ENCODE measurements at regions not wholly inside any gene's neighbourhood (a gene's known extent, or its start where the extent isn't known, plus 50 kb on each side); places are given as distances from the start of the nearest gene placed in this dataset.
"Not testable (repeated sequence)": the region's sequence is repeated elsewhere in the genome, so short reads cannot be mapped to it uniquely, and the experiment has no call there.

- no peak overlapping the region for H3K4me3 Mint-ChIP-seq
- no peak for DNase-seq (ENCODE audit: low spot score)
- no peak overlapping the region for H3K27ac Mint-ChIP-seq
- no peaks in the 10 kb centered on the region for H3K4me1 Mint-ChIP-seq (ENCODE audit: low read depth)
- no peaks in the 10 kb centered on the region for H3K36me3 Mint-ChIP-seq (ENCODE audit: low read depth)
- no peaks in the 10 kb centered on the region for H3K9me3 Mint-ChIP-seq
- no peaks in the 10 kb centered on the region for H3K27me3 Mint-ChIP-seq (ENCODE audit: low read depth)
Measured at GRCh38 chr6:37078814-37079213, 73.4 kb downstream of the FGD2 start.

- Mint-ChIP-seq H3K27me3 (ENCODE audit: low read depth) (no peaks in the 10 kb centered on the region), H3K27ac (no peak overlapping the region)
Measured at GRCh38 chr6:37081042-37081607, 75.7 kb downstream of the FGD2 start.

GRCh38 chr6:37082390-37083130, 77.1 kb downstream of the FGD2 start:
- H3K4me3 Mint-ChIP-seq: no peak overlapping the region
- no peaks in the 10 kb centered on the region for H3K27me3 Mint-ChIP-seq (ENCODE audit: low read depth)
- H3K9me3 Mint-ChIP-seq: no peaks in the 10 kb centered on the region
- H3K27ac Mint-ChIP-seq: no peak overlapping the region
- no peak for DNase-seq (ENCODE audit: low spot score)
- no peaks in the 10 kb centered on the region for H3K4me1 Mint-ChIP-seq (ENCODE audit: low read depth)
- H3K36me3 Mint-ChIP-seq (ENCODE audit: low read depth): no peaks in the 10 kb centered on the region

More at GRCh38 chr6:37081042-37081607, 75.7 kb downstream of the FGD2 start:
- Mint-ChIP-seq H3K4me1 (ENCODE audit: low read depth) (no peaks in the 10 kb centered on the region), H3K36me3 (ENCODE audit: low read depth) (no peaks in the 10 kb centered on the region), H3K4me3 (no peak overlapping the region), H3K9me3 (no peaks in the 10 kb centered on the region)
- DNase-seq (ENCODE audit: low spot score): no peak

- no peak overlapping the region for H3K27ac Mint-ChIP-seq
Measured at GRCh38 chr6:37083243-37084138, 78.0 kb downstream of the FGD2 start.

GRCh38 chr6:37084665-37085064, 79.2 kb downstream of the FGD2 start:
- H3K27ac Mint-ChIP-seq; H3K36me3 Mint-ChIP-seq (ENCODE audit: low read depth); H3K4me1 Mint-ChIP-seq (ENCODE audit: low read depth); H3K4me3 Mint-ChIP-seq; H3K27me3 Mint-ChIP-seq (ENCODE audit: low read depth); DNase-seq (ENCODE audit: low spot score); H3K9me3 Mint-ChIP-seq: not testable (repeated sequence)

More at GRCh38 chr6:37083243-37084138, 78.0 kb downstream of the FGD2 start:
- no peak overlapping the region for H3K4me3 Mint-ChIP-seq
- H3K36me3 Mint-ChIP-seq (ENCODE audit: low read depth): no peaks in the 10 kb centered on the region
- no peak for DNase-seq (ENCODE audit: low spot score)
- H3K9me3 Mint-ChIP-seq: no peaks in the 10 kb centered on the region
- no peaks in the 10 kb centered on the region for H3K27me3 Mint-ChIP-seq (ENCODE audit: low read depth)
- H3K4me1 Mint-ChIP-seq (ENCODE audit: low read depth): no peaks in the 10 kb centered on the region

- Mint-ChIP-seq H3K4me3 (no peak overlapping the region), H3K9me3 (no peaks in the 10 kb centered on the region), H3K27ac (no peak overlapping the region), H3K4me1 (ENCODE audit: low read depth) (peaks cover 2% of the 10 kb centered on the region), H3K36me3 (ENCODE audit: low read depth) (no peaks in the 10 kb centered on the region), H3K27me3 (ENCODE audit: low read depth) (no peaks in the 10 kb centered on the region)
- no peak for DNase-seq (ENCODE audit: low spot score)
Measured at GRCh38 chr6:37085198-37085597, 79.7 kb downstream of the FGD2 start.

- Mint-ChIP-seq H3K36me3 (ENCODE audit: low read depth) (no peaks in the 10 kb centered on the region), H3K27ac (no peak overlapping the region), H3K27me3 (ENCODE audit: low read depth) (no peaks in the 10 kb centered on the region), H3K4me1 (ENCODE audit: low read depth) (peaks cover 8% of the 10 kb centered on the region), H3K9me3 (no peaks in the 10 kb centered on the region), H3K4me3 (no peak overlapping the region)
- no peak for DNase-seq (ENCODE audit: low spot score)
Measured at GRCh38 chr6:37088897-37089296, 81.1 kb upstream of the PIM1 start.

- Mint-ChIP-seq H3K4me1 (ENCODE audit: low read depth) (peaks cover 14% of the 10 kb centered on the region), H3K36me3 (ENCODE audit: low read depth) (no peaks in the 10 kb centered on the region), H3K9me3 (no peaks in the 10 kb centered on the region), H3K4me3 (no peak overlapping the region), H3K27me3 (ENCODE audit: low read depth) (no peaks in the 10 kb centered on the region), H3K27ac (no peak overlapping the region)
- DNase-seq (ENCODE audit: low spot score): no peak
Measured at GRCh38 chr6:37089783-37090182, 80.2 kb upstream of the PIM1 start.

GRCh38 chr6:37091104-37091503, 78.8 kb upstream of the PIM1 start:
- H3K36me3 Mint-ChIP-seq (ENCODE audit: low read depth); H3K27ac Mint-ChIP-seq; H3K9me3 Mint-ChIP-seq; H3K4me3 Mint-ChIP-seq; DNase-seq (ENCODE audit: low spot score); H3K27me3 Mint-ChIP-seq (ENCODE audit: low read depth): not testable (repeated sequence)
- H3K4me1 Mint-ChIP-seq (ENCODE audit: low read depth): peaks cover 16% of the 10 kb centered on the region

- H3K4me1 Mint-ChIP-seq (ENCODE audit: low read depth): peaks cover 17% of the 10 kb centered on the region
- not testable (repeated sequence) for H3K27me3 Mint-ChIP-seq (ENCODE audit: low read depth); DNase-seq (ENCODE audit: low spot score); H3K9me3 Mint-ChIP-seq; H3K36me3 Mint-ChIP-seq (ENCODE audit: low read depth); H3K4me3 Mint-ChIP-seq; H3K27ac Mint-ChIP-seq
Measured at GRCh38 chr6:37091586-37091985, 78.4 kb upstream of the PIM1 start.

- H3K4me1 Mint-ChIP-seq (ENCODE audit: low read depth): peaks cover 17% of the 10 kb centered on the region
Measured at GRCh38 chr6:37092923-37093727, 76.8 kb upstream of the PIM1 start.

GRCh38 chr6:37093728-37094069, 76.3 kb upstream of the PIM1 start:
- H3K36me3 Mint-ChIP-seq (ENCODE audit: low read depth): no peaks in the 10 kb centered on the region
- no peaks in the 10 kb centered on the region for H3K27me3 Mint-ChIP-seq (ENCODE audit: low read depth)
- H3K4me3 Mint-ChIP-seq: no peak overlapping the region
- H3K27ac Mint-ChIP-seq: no peak overlapping the region
- H3K4me1 Mint-ChIP-seq (ENCODE audit: low read depth): peaks cover 17% of the 10 kb centered on the region
- no peak for DNase-seq (ENCODE audit: low spot score)
- no peaks in the 10 kb centered on the region for H3K9me3 Mint-ChIP-seq

More at GRCh38 chr6:37092923-37093727, 76.8 kb upstream of the PIM1 start:
- Mint-ChIP-seq H3K36me3 (ENCODE audit: low read depth) (no peaks in the 10 kb centered on the region), H3K27me3 (ENCODE audit: low read depth) (no peaks in the 10 kb centered on the region), H3K9me3 (no peaks in the 10 kb centered on the region), H3K4me3 (no peak overlapping the region), H3K27ac (no peak overlapping the region)
- DNase-seq (ENCODE audit: low spot score): no peak

- DNase-seq (ENCODE audit: low spot score): no peak
- no peaks in the 10 kb centered on the region for H3K9me3 Mint-ChIP-seq
- H3K27me3 Mint-ChIP-seq (ENCODE audit: low read depth): no peaks in the 10 kb centered on the region
- peaks cover 15% of the 10 kb centered on the region for H3K4me1 Mint-ChIP-seq (ENCODE audit: low read depth)
- H3K36me3 Mint-ChIP-seq (ENCODE audit: low read depth): no peaks in the 10 kb centered on the region
- H3K27ac Mint-ChIP-seq: no peak overlapping the region
- no peak overlapping the region for H3K4me3 Mint-ChIP-seq
Measured at GRCh38 chr6:37095997-37096396, 74.0 kb upstream of the PIM1 start.
